EL (cell line): ENCODE measurements at regions not wholly inside any gene's neighbourhood (a gene's known extent, or its start where the extent isn't known, plus 50 kb on each side); places are given as distances from the start of the nearest gene placed in this dataset.

Experiments used
- DNase-seq: peaks from one replicate; pipeline ENCODE4 v3.0.0-alpha.2; 2016

- no peak for DNase-seq
Measured at GRCh38 chr6:141029908-141030307, 1102.8 kb upstream of the GJE1 start.

GRCh38 chr6:141028791-141029280 lies 1103.9 kb upstream of the GJE1 start:
- no peak for DNase-seq

GRCh38 chr6:141026504-141026903 lies 1106.2 kb upstream of the GJE1 start:
- DNase-seq, result no peak

- no peak for DNase-seq
Measured at GRCh38 chr6:141024526-141024925, 1108.2 kb upstream of the GJE1 start.

- no peak for DNase-seq
Measured at GRCh38 chr6:141017941-141018340, 1114.8 kb upstream of the GJE1 start.

- no peak for DNase-seq
Measured at GRCh38 chr6:141000917-141001316, 1131.8 kb upstream of the GJE1 start.

- no peak for DNase-seq
Measured at GRCh38 chr6:140993515-140993914, 1139.2 kb upstream of the GJE1 start.

GRCh38 chr6:140992678-140993077 lies 1140.0 kb upstream of the GJE1 start:
- DNase-seq, result no peak

GRCh38 chr6:140988780-140989179 lies 1143.9 kb upstream of the GJE1 start:
- DNase-seq, result peak; percentile 9

- no peak for DNase-seq
Measured at GRCh38 chr6:140987364-140988155, 1145.2 kb upstream of the GJE1 start.

- DNase-seq, result no peak
Measured at GRCh38 chr6:140985679-140986275, 1146.9 kb upstream of the GJE1 start.

- no peak for DNase-seq
Measured at GRCh38 chr6:140980265-140980887, 1152.3 kb upstream of the GJE1 start.

GRCh38 chr6:140979642-140980091 lies 1153.1 kb upstream of the GJE1 start:
- DNase-seq, result peak; percentile 72

GRCh38 chr6:140977403-140977802 lies 1155.3 kb upstream of the GJE1 start:
- no peak for DNase-seq

GRCh38 chr6:140976806-140977205 lies 1155.9 kb upstream of the GJE1 start:
- DNase-seq, result no peak

GRCh38 chr6:140970485-140970884 lies 1162.2 kb upstream of the GJE1 start:
- peak; percentile 48 for DNase-seq

GRCh38 chr6:140968062-140968461 lies 1164.7 kb upstream of the GJE1 start:
- DNase-seq, result no peak

- no peak for DNase-seq
Measured at GRCh38 chr6:140966676-140967075, 1166.0 kb upstream of the GJE1 start.

GRCh38 chr6:140960566-140960965 lies 1172.2 kb upstream of the GJE1 start:
- no peak for DNase-seq

- no peak for DNase-seq
Measured at GRCh38 chr6:140957386-140957785, 1175.3 kb upstream of the GJE1 start.

- DNase-seq, result peak; percentile 37
Measured at GRCh38 chr6:140956571-140957369, 1176.0 kb upstream of the GJE1 start.

GRCh38 chr6:140940251-140940925 lies 1192.3 kb upstream of the GJE1 start:
- DNase-seq, result no peak
